NT2/D1 (cell line): ENCODE measurements at regions not wholly inside any gene's neighbourhood (a gene's known extent, or its start where the extent isn't known, plus 50 kb on each side); places are given as distances from the start of the nearest gene placed in this dataset.

Experiments used
- SUZ12 ChIP-seq: IDR thresholded peaks from 2 replicates; pipeline ENCODE4 v1.6.1; 2011; ENCODE audit not compliant: insufficient read length, insufficient read depth; ENCODE audit errors: extremely low read depth
- YY1 ChIP-seq: IDR thresholded peaks from 2 replicates; pipeline ENCODE4 v1.6.1; 2011; ENCODE audit not compliant: insufficient read length, insufficient read depth
- ZNF274 ChIP-seq: IDR thresholded peaks from 2 replicates; pipeline ENCODE4 v1.6.1; 2011; ENCODE audit warnings: mild to moderate bottlenecking, low read depth, low read length

- no peak for TF ChIP-seq SUZ12
- no peak for TF ChIP-seq YY1
- TF ChIP-seq ZNF274 = no peak
Measured at GRCh38 chr10:14409247-14409646, 78.5 kb upstream of the FRMD4A start.
